Left ventricle myocardium inferior (tissue), 1 donor: ENCODE measurements at regions not wholly inside any gene's neighbourhood (a gene's known extent, or its start where the extent isn't known, plus 50 kb on each side); places are given as distances from the start of the nearest gene placed in this dataset.
"Not testable (repeated sequence)": the region's sequence is repeated elsewhere in the genome, so short reads cannot be mapped to it uniquely, and the experiment has no call there.

Experiments
- DNase-seq: peaks from one replicate; pipeline ENCODE4 v3.0.0-alpha.2; 2020
- H3K27ac ChIP-seq: fragments of 200-600 bp; replicated peaks from 2 replicates; pipeline ENCODE4 v1.8.0; 2021
- H3K27me3 ChIP-seq: fragments of 200-600 bp; 2 replicates; pipeline ENCODE4 v1.8.0; 2021; ENCODE audit warnings: low read depth
- H3K36me3 ChIP-seq: fragments of 200-600 bp; 2 replicates; pipeline ENCODE4 v1.8.0; 2021
- H3K4me1 ChIP-seq: fragments of 200-600 bp; 2 replicates; pipeline ENCODE4 v1.8.0; 2021
- H3K4me3 ChIP-seq: fragments of 200-600 bp; 2 replicates; pipeline ENCODE4 v1.8.0; 2021; ENCODE audit warnings: mild to moderate bottlenecking, moderate library complexity
- H3K9me3 ChIP-seq: fragments of 200-600 bp; replicated peaks from 2 replicates; pipeline ENCODE4 v1.8.0; 2021
- intact Hi-C: fragments of 100-400 bp; cut with micrococcal nuclease; formaldehyde crosslinking; loops from one replicate; pipeline ENCODE4 v1.11.0; 2022
- donor health status: DM: no; HTN: yes; CAD: no; lungs with severe emphysema.

- not testable (repeated sequence) for H3K9me3 ChIP-seq
Measured at GRCh38 chr15:20473465-20473864, 68.1 kb downstream of the GOLGA6L6 start.

GRCh38 chr15:20472983-20473382 lies 68.6 kb downstream of the GOLGA6L6 start:
- DNase-seq, H3K27ac ChIP-seq, H3K27me3 ChIP-seq, H3K9me3 ChIP-seq, H3K4me3 ChIP-seq, H3K36me3 ChIP-seq, H3K4me1 ChIP-seq, intact Hi-C loops: not testable (repeated sequence)

More at GRCh38 chr15:20473465-20473864, 68.1 kb downstream of the GOLGA6L6 start:
- H3K27ac ChIP-seq, H3K4me3 ChIP-seq, H3K36me3 ChIP-seq, H3K27me3 ChIP-seq, intact Hi-C loops, H3K4me1 ChIP-seq, DNase-seq: not testable (repeated sequence)

DNA sequence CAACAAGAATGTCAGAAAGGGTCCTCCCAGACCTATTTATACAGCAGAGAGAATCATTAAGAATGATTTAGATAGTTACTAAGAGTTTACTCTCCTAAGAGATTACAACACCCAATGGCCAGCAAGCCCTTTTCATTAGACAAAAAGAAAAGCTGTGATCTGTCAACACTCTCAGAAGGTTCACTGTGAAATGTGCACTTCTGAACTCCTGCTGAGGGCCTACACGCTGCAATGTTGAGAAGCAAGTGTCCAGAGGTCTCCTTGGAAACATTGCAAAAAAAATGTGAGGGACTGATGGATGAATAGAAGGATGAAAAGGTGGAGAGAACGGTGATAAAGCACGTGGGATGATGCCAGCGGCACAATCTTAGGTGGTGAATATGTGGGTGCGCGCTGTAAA lies 70.8 kb downstream of the GOLGA6L6 start:
- H3K27ac ChIP-seq, DNase-seq, H3K36me3 ChIP-seq, H3K4me1 ChIP-seq, intact Hi-C loops, H3K27me3 ChIP-seq, H3K4me3 ChIP-seq, H3K9me3 ChIP-seq: not testable (repeated sequence)

GRCh38 chr15:20441138-20441537 lies 100.5 kb downstream of the GOLGA6L6 start:
- DNase-seq, H3K36me3 ChIP-seq, intact Hi-C loops, H3K4me3 ChIP-seq, H3K27me3 ChIP-seq, H3K27ac ChIP-seq, H3K4me1 ChIP-seq, H3K9me3 ChIP-seq: not testable (repeated sequence)

GRCh38 chr15:20440390-20440789 lies 101.2 kb downstream of the GOLGA6L6 start:
- H3K4me3 ChIP-seq, H3K27me3 ChIP-seq, H3K36me3 ChIP-seq, H3K27ac ChIP-seq, H3K9me3 ChIP-seq, H3K4me1 ChIP-seq, intact Hi-C loops, DNase-seq: not testable (repeated sequence)

DNA sequence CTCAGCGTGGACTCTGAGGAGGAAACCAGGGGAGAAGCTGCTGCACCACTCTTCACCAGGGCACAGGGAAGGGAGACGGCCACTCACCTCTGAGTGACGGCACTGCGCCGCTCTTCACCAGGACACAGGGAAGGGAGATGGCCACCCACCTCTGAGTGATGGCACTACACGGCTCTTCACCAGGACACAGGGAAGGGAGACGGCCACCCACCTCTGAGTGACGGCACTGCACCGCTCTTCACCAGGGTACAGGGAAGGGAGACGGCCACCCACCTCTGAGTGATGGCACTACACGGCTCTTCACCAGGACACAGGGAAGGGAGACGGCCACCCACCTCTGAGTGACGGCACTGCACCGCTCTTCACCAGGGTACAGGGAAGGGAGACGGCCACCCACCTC lies 102.5 kb downstream of the GOLGA6L6 start:
- H3K27me3 ChIP-seq, DNase-seq, H3K4me3 ChIP-seq, H3K9me3 ChIP-seq, H3K36me3 ChIP-seq, H3K4me1 ChIP-seq, intact Hi-C loops, H3K27ac ChIP-seq: not testable (repeated sequence)

- H3K9me3 ChIP-seq, H3K27me3 ChIP-seq, H3K4me3 ChIP-seq, H3K36me3 ChIP-seq, DNase-seq, H3K4me1 ChIP-seq, intact Hi-C loops, H3K27ac ChIP-seq: not testable (repeated sequence)
Measured at GRCh38 chr15:20438255-20438654, 103.3 kb downstream of the GOLGA6L6 start.

DNA sequence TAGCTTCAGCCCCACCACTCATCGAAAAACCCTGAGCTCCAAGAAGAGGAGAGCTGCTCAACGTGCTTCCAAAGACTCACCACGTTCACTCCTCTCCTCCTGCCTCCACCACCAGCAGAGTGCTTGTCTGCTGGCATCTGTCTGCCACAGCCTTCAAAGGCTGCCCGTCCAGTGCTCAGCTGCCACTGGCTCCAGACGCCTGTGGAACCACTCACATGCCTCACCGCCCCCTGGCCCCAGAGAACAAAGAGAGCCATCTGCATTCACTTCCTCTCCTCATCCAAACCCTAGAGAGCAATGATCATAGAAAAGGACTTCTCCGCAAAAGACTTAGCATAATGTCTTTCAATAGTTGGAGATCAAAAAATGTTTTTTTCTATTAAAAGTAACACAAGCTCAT lies 108.1 kb downstream of the GOLGA6L6 start:
- H3K4me3 ChIP-seq, intact Hi-C loops, DNase-seq: not testable (repeated sequence)

GRCh38 chr15:20430495-20430894 lies 111.1 kb downstream of the GOLGA6L6 start:
- H3K4me1 ChIP-seq, H3K27me3 ChIP-seq, H3K27ac ChIP-seq, DNase-seq, H3K9me3 ChIP-seq, H3K4me3 ChIP-seq, H3K36me3 ChIP-seq, intact Hi-C loops: not testable (repeated sequence)

More for the DNA sequence above, 108.1 kb downstream of the GOLGA6L6 start:
- H3K27ac ChIP-seq, H3K4me1 ChIP-seq, H3K9me3 ChIP-seq, H3K36me3 ChIP-seq, H3K27me3 ChIP-seq: not testable (repeated sequence)

GRCh38 chr15:20420710-20421109 lies 120.9 kb downstream of the GOLGA6L6 start:
- H3K9me3 ChIP-seq, H3K27me3 ChIP-seq, H3K4me1 ChIP-seq, H3K27ac ChIP-seq, intact Hi-C loops, H3K4me3 ChIP-seq, DNase-seq, H3K36me3 ChIP-seq: not testable (repeated sequence)

- H3K27ac ChIP-seq, DNase-seq, H3K4me1 ChIP-seq, H3K4me3 ChIP-seq, intact Hi-C loops, H3K36me3 ChIP-seq, H3K27me3 ChIP-seq: not testable (repeated sequence)
- peaks cover 21% of the 10 kb centered on the region for H3K9me3 ChIP-seq
Measured at GRCh38 chr15:20416618-20417017, 125.0 kb downstream of the GOLGA6L6 start.

DNA sequence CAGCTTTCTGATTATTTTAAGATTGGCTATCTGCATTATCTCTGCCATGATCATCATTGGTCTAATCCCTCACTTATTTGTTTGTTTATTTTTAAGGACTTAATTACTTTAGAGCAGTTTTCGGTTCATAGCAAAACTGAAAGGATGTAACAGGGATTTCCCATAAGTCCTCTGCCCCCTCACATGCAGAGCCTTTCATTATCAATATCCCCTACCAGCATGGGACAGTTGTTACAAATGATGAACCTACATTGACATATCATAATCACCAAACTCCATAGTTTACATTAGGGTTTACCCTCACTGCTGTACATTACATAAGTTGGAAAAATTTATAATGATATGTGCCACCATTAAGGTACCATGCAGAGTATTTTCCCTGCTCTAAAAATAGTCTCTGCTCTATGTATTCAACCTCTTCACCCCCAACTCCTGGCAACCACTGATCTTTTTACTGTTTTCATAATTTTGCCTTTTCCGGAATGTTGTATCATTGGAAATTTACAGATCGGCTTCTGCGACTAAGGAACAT lies 131.9 kb downstream of the GOLGA6L6 start:
- peaks cover 66% of the 10 kb centered on the region for H3K9me3 ChIP-seq
- H3K4me3 ChIP-seq, H3K27ac ChIP-seq, H3K36me3 ChIP-seq, intact Hi-C loops, DNase-seq, H3K4me1 ChIP-seq, H3K27me3 ChIP-seq: not testable (repeated sequence)
